Retina (tissue), 1 donor: ENCODE measurements at regions not wholly inside any gene's neighbourhood (a gene's known extent, or its start where the extent isn't known, plus 50 kb on each side); places are given as distances from the start of the nearest gene placed in this dataset.
"Not testable (repeated sequence)": the region's sequence is repeated elsewhere in the genome, so short reads cannot be mapped to it uniquely, and the experiment has no call there.

Experiments used
- DNase-seq: peaks from one replicate; pipeline ENCODE4 v3.0.0-alpha.2; 2016

- no peak for DNase-seq
Observed at GRCh38 chr2:366706-367105, 78.8 kb upstream of the ALKAL2 start.

- no peak for DNase-seq
Observed at GRCh38 chr2:365367-366275, 77.7 kb upstream of the ALKAL2 start.

- DNase-seq = no peak
Observed at GRCh38 chr2:363824-364470, 76.1 kb upstream of the ALKAL2 start.

- no peak for DNase-seq
Observed at GRCh38 chr2:362924-363323, 75.0 kb upstream of the ALKAL2 start.

- DNase-seq = no peak
Observed at GRCh38 chr2:360124-360523, 72.2 kb upstream of the ALKAL2 start.

GRCh38 chr2:359047-359446 is 71.2 kb upstream of the ALKAL2 start:
- DNase-seq = no peak

- DNase-seq = no peak
Observed at GRCh38 chr2:357811-358210, 69.9 kb upstream of the ALKAL2 start.

- not testable (repeated sequence) for DNase-seq
Observed at GRCh38 chr2:356304-356703, 68.4 kb upstream of the ALKAL2 start.

GRCh38 chr2:355773-356172 is 67.9 kb upstream of the ALKAL2 start:
- no peak for DNase-seq

- DNase-seq = no peak
Observed at GRCh38 chr2:352696-353095, 64.8 kb upstream of the ALKAL2 start.

- DNase-seq = no peak
Observed at GRCh38 chr2:349390-349789, 61.5 kb upstream of the ALKAL2 start.

- no peak for DNase-seq
Observed at GRCh38 chr2:348361-348916, 60.5 kb upstream of the ALKAL2 start.

- no peak for DNase-seq
Observed at GRCh38 chr2:344811-345210, 56.9 kb upstream of the ALKAL2 start.

GRCh38 chr2:343355-343754 is 55.5 kb upstream of the ALKAL2 start:
- DNase-seq = no peak

- no peak for DNase-seq
Observed at GRCh38 chr2:341912-342311, 54.0 kb upstream of the ALKAL2 start.

- DNase-seq = no peak
Observed at GRCh38 chr2:341017-341542, 53.2 kb upstream of the ALKAL2 start.
